Tibial nerve (tissue), 4 donors: ENCODE measurements at regions not wholly inside any gene's neighbourhood (a gene's known extent, or its start where the extent isn't known, plus 50 kb on each side); places are given as distances from the start of the nearest gene placed in this dataset.

Source experiments
- DNase-seq, 2 donors: peaks; one replicate each; pipeline ENCODE4 v3.0.0-alpha.2; 2019; ENCODE audit warnings: low spot score in 2 of 2
- H3K27ac ChIP-seq, 4 donors: fragments of 200-600 bp; sonication (generic) in 3 of 4; one replicate each; pipeline ENCODE4 v1.5.1; 2017 to 2019; ENCODE audit warnings: mild to moderate bottlenecking in 1 of 4
- H3K27me3 ChIP-seq, 2 donors: fragments of 200-600 bp; sonication (generic) in 1 of 2; one replicate each; pipeline versions ENCODE4 v1.5.1 to v1.6.0; 2017 to 2019
- H3K36me3 ChIP-seq, 3 donors: fragments of 200-600 bp; sonication (generic); one replicate each; pipeline ENCODE4 v1.5.1; 2018 to 2019
- H3K4me1 ChIP-seq, 4 donors: fragments of 200-600 bp; sonication (generic) in 3 of 4; one replicate each; pipeline ENCODE4 v1.5.1; 2017 to 2019
- H3K4me3 ChIP-seq, 4 donors: fragments of 200-600 bp; sonication (generic) in 3 of 4; one replicate each; pipeline ENCODE4 v1.5.1; 2017 to 2019; ENCODE audit warnings: mild to moderate bottlenecking in 1 of 4, moderate library complexity in 1 of 4
- H3K9me3 ChIP-seq, 4 donors: fragments of 200-600 bp; sonication (generic) in 3 of 4; one replicate each; pipeline ENCODE4 v1.5.1; 2017 to 2019
- CTCF ChIP-seq, 5 experiments: fragments of 200-600 bp in 3 of 5; fragments of 450-650 bp in 2 of 5; sonication (generic) in 3 of 5; IDR thresholded peaks; one replicate each; pipeline ENCODE4 v1.5.1; 2016 to 2019; ENCODE audit warnings: antibody characterized with exemption in 5 of 5, mild to moderate bottlenecking in 3 of 5, moderate library complexity in 2 of 5
- EP300 ChIP-seq, 2 donors: sonication (generic); formaldehyde crosslinking; IDR thresholded peaks; one replicate each; pipeline ENCODE4 v1.6.1; 2017; ENCODE audit warnings: antibody characterized with exemption in 2 of 2, mild to moderate bottlenecking in 1 of 2
- POLR2A ChIP-seq, 2 donors: fragments of 450-650 bp; IDR thresholded peaks; one replicate each; pipeline ENCODE4 v1.6.1; 2017; ENCODE audit warnings: antibody characterized with exemption in 2 of 2, mild to moderate bottlenecking in 2 of 2, moderate library complexity in 2 of 2
- WGBS, 2 donors: methylation state at CpG; one replicate each; pipeline ENCODE4 v1.1.5; 2018; 5-methylcytosine and 5-hydroxymethylcytosine counted together

DNA sequence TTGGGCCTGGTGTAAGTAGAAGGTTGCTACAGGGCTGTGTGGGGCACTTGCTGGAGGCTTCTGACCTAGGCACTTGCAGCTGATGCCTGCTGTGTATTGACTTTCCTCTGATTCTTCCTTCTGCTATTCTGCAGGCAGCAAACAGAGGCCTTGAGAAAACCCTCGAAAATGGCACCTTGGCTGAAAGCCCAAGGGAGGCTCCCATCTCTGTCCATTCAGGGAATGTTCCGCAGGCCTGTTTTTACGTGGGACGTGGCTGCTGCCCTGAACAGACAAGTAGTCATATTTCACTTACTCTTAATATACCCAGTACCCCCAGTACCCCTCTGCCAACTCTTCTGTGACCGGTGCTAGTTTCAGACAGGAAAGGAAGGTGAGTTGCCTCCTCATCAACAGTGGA, 664.7 kb downstream of the INHBA start:
- DNase-seq = no peak
- H3K4me3 ChIP-seq = no peak overlapping the region

GRCh38 chr7:41037691-41038090, 665.2 kb downstream of the INHBA start:
- DNase-seq = no peak
- H3K9me3 ChIP-seq = peaks cover 0 to 4% (median 0%) of the 10 kb centered on the region in 4 donors
- H3K27me3 ChIP-seq = no peaks in the 10 kb centered on the region
- H3K27ac ChIP-seq = no peak overlapping the region
- H3K4me3 ChIP-seq = no peak overlapping the region
- TF ChIP-seq EP300 (IDR thresholded peaks at IDR 0.05) = no peak
- TF ChIP-seq CTCF (IDR thresholded peaks at IDR 0.05) = no peak
- TF ChIP-seq POLR2A (IDR thresholded peaks at IDR 0.05) = no peak
- 75 to 78% methylated on average over 5 of the region's 5 CpGs for WGBS, 2 donors
- H3K4me1 ChIP-seq = no peaks in the 10 kb centered on the region
- no peaks in the 10 kb centered on the region for H3K36me3 ChIP-seq

More for the DNA sequence above, 664.7 kb downstream of the INHBA start:
- Histone ChIP-seq H3K4me1 (no peaks in the 10 kb centered on the region), H3K27ac (no peak overlapping the region), H3K27me3 (no peaks in the 10 kb centered on the region), H3K36me3 (no peaks in the 10 kb centered on the region), H3K9me3 (peaks cover 0 to 9% (median 0%) of the 10 kb centered on the region in 4 donors)
- 75 to 81% methylated on average over 5 of the region's 5 CpGs for WGBS, 2 donors
- TF ChIP-seq POLR2A (IDR thresholded peaks at IDR 0.05) (no peak), EP300 (IDR thresholded peaks at IDR 0.05) (no peak), CTCF (IDR thresholded peaks at IDR 0.05) (no peak)

DNA sequence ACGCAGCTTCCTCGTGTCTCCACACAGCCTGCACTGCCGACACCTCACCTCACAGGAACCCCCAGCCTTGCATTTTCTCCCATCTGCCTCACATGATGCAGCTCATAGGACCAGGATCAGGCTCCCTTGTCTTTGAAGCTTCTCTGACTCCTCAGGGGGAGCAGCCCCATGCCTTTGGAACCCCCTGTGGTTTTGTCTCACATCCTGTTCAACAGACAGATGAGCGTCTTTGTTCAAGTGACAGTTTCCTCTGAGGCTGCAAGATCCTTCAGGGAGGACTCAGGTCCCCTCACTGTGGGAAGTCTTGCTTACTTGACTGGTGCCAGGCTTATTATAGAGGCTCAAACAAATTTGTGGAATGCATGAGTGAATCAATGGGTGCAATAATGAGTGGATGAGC, 667.1 kb downstream of the INHBA start:
- DNase-seq = no peak
- H3K4me3 ChIP-seq = no peak overlapping the region
- H3K27ac ChIP-seq = no peak overlapping the region
- H3K4me1 ChIP-seq = no peaks in the 10 kb centered on the region
- TF ChIP-seq EP300 (IDR thresholded peaks at IDR 0.05) (no peak), POLR2A (IDR thresholded peaks at IDR 0.05) (no peak), CTCF (IDR thresholded peaks at IDR 0.05) (no peak)
- H3K9me3 ChIP-seq = no peaks in the 10 kb centered on the region
- H3K27me3 ChIP-seq = no peaks in the 10 kb centered on the region
- H3K36me3 ChIP-seq = no peaks in the 10 kb centered on the region
- WGBS, 2 donors = 51 to 59% methylated on average over 4 of the region's 4 CpGs

DNA sequence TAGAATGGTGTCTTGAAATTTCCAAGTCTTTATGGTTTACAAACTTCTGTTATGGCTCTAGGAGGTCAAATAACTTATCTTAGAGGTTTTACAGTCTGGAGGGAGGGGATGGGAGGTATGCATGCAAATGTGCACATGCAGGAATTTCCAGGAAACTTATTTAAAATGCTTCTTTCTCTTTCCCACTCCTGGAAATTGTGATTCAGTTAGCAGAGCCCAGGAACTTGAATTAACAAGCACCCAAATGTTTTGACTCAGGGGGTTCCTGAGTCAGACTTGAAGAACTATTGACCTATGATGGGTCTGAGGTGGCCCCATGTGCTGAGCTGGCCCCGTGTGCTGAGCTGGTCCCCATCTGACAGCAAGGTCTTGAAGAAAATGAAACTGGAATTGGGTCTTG, 669.4 kb downstream of the INHBA start:
- Histone ChIP-seq H3K27ac (no peak overlapping the region), H3K9me3 (no peaks in the 10 kb centered on the region), H3K36me3 (no peaks in the 10 kb centered on the region), H3K4me1 (no peaks in the 10 kb centered on the region), H3K4me3 (no peak overlapping the region), H3K27me3 (no peaks in the 10 kb centered on the region)
- WGBS, 2 donors = 70 to 74% methylated on average over 1 of the region's 1 CpG
- DNase-seq = no peak
- TF ChIP-seq POLR2A (IDR thresholded peaks at IDR 0.05) (no peak), EP300 (IDR thresholded peaks at IDR 0.05) (no peak), CTCF (IDR thresholded peaks at IDR 0.05) (no peak)

GRCh38 chr7:41030673-41031072, 672.2 kb downstream of the INHBA start:
- no peak overlapping the region for H3K4me3 ChIP-seq
- TF ChIP-seq EP300 (IDR thresholded peaks at IDR 0.05) = no peak
- WGBS, 2 donors = 87 to 88% methylated on average over 5 of the region's 5 CpGs
- H3K27ac ChIP-seq = no peak overlapping the region
- H3K4me1 ChIP-seq = no peaks in the 10 kb centered on the region
- H3K36me3 ChIP-seq = no peaks in the 10 kb centered on the region
- H3K9me3 ChIP-seq = no peaks in the 10 kb centered on the region
- DNase-seq = no peak
- H3K27me3 ChIP-seq = no peaks in the 10 kb centered on the region

- Histone ChIP-seq H3K27me3 (no peaks in the 10 kb centered on the region), H3K4me1 (no peaks in the 10 kb centered on the region), H3K27ac (no peak overlapping the region), H3K4me3 (no peak overlapping the region), H3K9me3 (no peaks in the 10 kb centered on the region), H3K36me3 (no peaks in the 10 kb centered on the region)
- DNase-seq = no peak
- TF ChIP-seq EP300 (IDR thresholded peaks at IDR 0.05) = no peak
- 77 to 79% methylated on average over 5 of the region's 5 CpGs for WGBS, 2 donors
Observed at GRCh38 chr7:41029072-41029499, 673.8 kb downstream of the INHBA start.
